OCI-LY1 (cell line): ENCODE measurements at regions not wholly inside any gene's neighbourhood (a gene's known extent, or its start where the extent isn't known, plus 50 kb on each side); places are given as distances from the start of the nearest gene placed in this dataset.

ENCODE experiments used
- H2AFZ ChIP-seq: fragments of 200-600 bp; sonication (generic), shearing (Covaris generic); 2 replicates; pipeline ENCODE4 v1.6.0; 2014; ENCODE audit warnings: antibody characterized with exemption, mild to moderate bottlenecking, low read length
- H3F3A ChIP-seq: fragments of 200-600 bp; sonication (generic), shearing (Covaris generic); 2 replicates; pipeline ENCODE4 v1.6.0; 2014; ENCODE audit warnings: mild to moderate bottlenecking, antibody characterized with exemption, low read length, moderate library complexity; ENCODE audit not compliant: insufficient read depth
- H3K27ac ChIP-seq: fragments of 200-600 bp; sonication (generic); 2 replicates; pipeline ENCODE4 v1.5.1; 2014; ENCODE audit warnings: low read length, mixed run types, mild to moderate bottlenecking, low read depth; ENCODE audit not compliant: poor library complexity, severe bottlenecking
- H3K27me3 ChIP-seq: fragments of 200-600 bp; sonication (generic); 2 replicates; pipeline ENCODE4 v1.6.0; 2014; ENCODE audit warnings: antibody characterized with exemption, mild to moderate bottlenecking, low read length, moderate library complexity; ENCODE audit not compliant: insufficient read depth
- H3K36me3 ChIP-seq: fragments of 200-600 bp; sonication (generic); 2 replicates; pipeline ENCODE4 v1.6.1; 2014; ENCODE audit warnings: mild to moderate bottlenecking, antibody characterized with exemption, low read length, moderate library complexity, mixed read lengths; ENCODE audit not compliant: insufficient read depth
- H3K4me1 ChIP-seq: fragments of 200-600 bp; sonication (generic); 2 replicates; pipeline ENCODE4 v1.5.1; 2014; ENCODE audit warnings: mild to moderate bottlenecking, low read length, moderate library complexity; ENCODE audit not compliant: insufficient read depth, severe bottlenecking
- H3K4me2 ChIP-seq: fragments of 200-600 bp; sonication (generic), shearing (Covaris generic); 2 replicates; pipeline ENCODE4 v1.6.1; 2014; ENCODE audit warnings: low read length
- H3K4me3 ChIP-seq: fragments of 200-600 bp; sonication (generic); 2 replicates; pipeline ENCODE4 v1.5.1; 2014; ENCODE audit warnings: low read length, low read depth, mild to moderate bottlenecking, mixed read lengths; ENCODE audit not compliant: poor library complexity, severe bottlenecking
- H3K79me2 ChIP-seq: fragments of 200-600 bp; shearing (Covaris generic); 2 replicates; pipeline ENCODE4 v1.6.1; 2016; ENCODE audit warnings: mixed run types, low read length, mixed read lengths; ENCODE audit not compliant: insufficient read depth
- H3K9ac ChIP-seq: fragments of 200-600 bp; sonication (generic), shearing (Covaris generic); 2 replicates; pipeline ENCODE4 v1.6.1; 2014; ENCODE audit warnings: mild to moderate bottlenecking, low read length, mixed read lengths
- H3K9me2 ChIP-seq: fragments of 200-600 bp; sonication (generic), shearing (Covaris generic); 2 replicates; pipeline ENCODE4 v1.6.1; 2014; ENCODE audit warnings: low read depth, mild to moderate bottlenecking, low read length, mixed read lengths
- H3K9me3 ChIP-seq: fragments of 200-600 bp; shearing (Covaris generic); 2 replicates; pipeline ENCODE4 v1.6.1; 2014; ENCODE audit warnings: low read length, mixed read lengths
- H4K20me1 ChIP-seq: fragments of 200-600 bp; sonication (generic), shearing (Covaris generic); 2 replicates; pipeline ENCODE4 v1.6.0; 2016; ENCODE audit warnings: mild to moderate bottlenecking, low read length; ENCODE audit not compliant: insufficient read depth
- CTCF ChIP-seq: fragments of 200-600 bp; sonication (generic), shearing (Covaris generic); IDR thresholded peaks from 2 replicates; pipeline ENCODE4 v1.5.1; 2017; ENCODE audit warnings: mild to moderate bottlenecking, antibody characterized with exemption, low read length, moderate library complexity, mixed read lengths
- EZH2 ChIP-seq: fragments of 200-600 bp; sonication (generic), shearing (Covaris generic); IDR thresholded peaks from 2 replicates; pipeline ENCODE4 v1.8.0; 2017; ENCODE audit warnings: borderline replicate concordance, mixed run types, mild to moderate bottlenecking, antibody characterized with exemption, low read length, moderate library complexity, mixed read lengths

GRCh38 chr18:73688851-73689711 lies 458.6 kb downstream of the FBXO15 start:
- Histone ChIP-seq H3K27ac (no peak overlapping the region), H3K27me3 (no peaks in the 10 kb centered on the region), H3F3A (no peaks in the 10 kb centered on the region), H3K4me1 (no peaks in the 10 kb centered on the region), H3K79me2 (no peaks in the 10 kb centered on the region), H3K4me3 (no peak overlapping the region), H3K9ac (no peak overlapping the region), H4K20me1 (no peaks in the 10 kb centered on the region), H3K36me3 (no peaks in the 10 kb centered on the region), H2AFZ (no peak overlapping the region), H3K9me3 (no peaks in the 10 kb centered on the region), H3K9me2 (no peaks in the 10 kb centered on the region), H3K4me2 (no peak overlapping the region)
- no peak for TF ChIP-seq CTCF
- no peak for TF ChIP-seq EZH2

GRCh38 chr18:73688161-73688560 lies 459.5 kb downstream of the FBXO15 start:
- TF ChIP-seq CTCF = no peak
- TF ChIP-seq EZH2 = no peak
- H3K4me1 ChIP-seq = no peaks in the 10 kb centered on the region
- no peaks in the 10 kb centered on the region for H3K36me3 ChIP-seq
- no peak overlapping the region for H3K4me3 ChIP-seq
- H3K27me3 ChIP-seq = no peaks in the 10 kb centered on the region
- no peaks in the 10 kb centered on the region for H3K9me2 ChIP-seq
- no peak overlapping the region for H3K27ac ChIP-seq
- H3K79me2 ChIP-seq = no peaks in the 10 kb centered on the region
- H4K20me1 ChIP-seq = no peaks in the 10 kb centered on the region
- H3K9ac ChIP-seq = no peak overlapping the region
- H3F3A ChIP-seq = no peaks in the 10 kb centered on the region
- no peaks in the 10 kb centered on the region for H3K9me3 ChIP-seq
- H3K4me2 ChIP-seq = no peak overlapping the region
- no peak overlapping the region for H2AFZ ChIP-seq

- no peaks in the 10 kb centered on the region for H3F3A ChIP-seq
- no peak overlapping the region for H3K4me3 ChIP-seq
- no peak overlapping the region for H3K4me2 ChIP-seq
- H2AFZ ChIP-seq = no peak overlapping the region
- no peak overlapping the region for H3K27ac ChIP-seq
- H3K4me1 ChIP-seq = no peaks in the 10 kb centered on the region
- no peaks in the 10 kb centered on the region for H4K20me1 ChIP-seq
- TF ChIP-seq CTCF (no peak), EZH2 (no peak)
- H3K27me3 ChIP-seq = no peaks in the 10 kb centered on the region
- H3K9me2 ChIP-seq = no peaks in the 10 kb centered on the region
- H3K79me2 ChIP-seq = no peaks in the 10 kb centered on the region
- no peak overlapping the region for H3K9ac ChIP-seq
- H3K9me3 ChIP-seq = no peaks in the 10 kb centered on the region
- no peaks in the 10 kb centered on the region for H3K36me3 ChIP-seq
Observed at GRCh38 chr18:73684647-73685046, 463.0 kb downstream of the FBXO15 start.
